ENCODE measurements at regions not wholly inside any gene's neighbourhood (a gene's known extent, or its start where the extent isn't known, plus 50 kb on each side); places are given as distances from the start of the nearest gene placed in this dataset.

GRCh38 chr6:167583412-167583811, 243.3 kb upstream of the AFDN start:
- TF ChIP-seq SP1 (CRISPR knock-in tag; IDR thresholded peaks at IDR 0.05), result no peak
- TF ChIP-seq HDAC3 (IDR thresholded peaks at IDR 0.05; ENCODE audit: borderline replicate concordance, partially characterized antibody), result no peak
